ENCODE measurements at regions not wholly inside any gene's neighbourhood (a gene's known extent, or its start where the extent isn't known, plus 50 kb on each side); places are given as distances from the start of the nearest gene placed in this dataset.

DNA sequence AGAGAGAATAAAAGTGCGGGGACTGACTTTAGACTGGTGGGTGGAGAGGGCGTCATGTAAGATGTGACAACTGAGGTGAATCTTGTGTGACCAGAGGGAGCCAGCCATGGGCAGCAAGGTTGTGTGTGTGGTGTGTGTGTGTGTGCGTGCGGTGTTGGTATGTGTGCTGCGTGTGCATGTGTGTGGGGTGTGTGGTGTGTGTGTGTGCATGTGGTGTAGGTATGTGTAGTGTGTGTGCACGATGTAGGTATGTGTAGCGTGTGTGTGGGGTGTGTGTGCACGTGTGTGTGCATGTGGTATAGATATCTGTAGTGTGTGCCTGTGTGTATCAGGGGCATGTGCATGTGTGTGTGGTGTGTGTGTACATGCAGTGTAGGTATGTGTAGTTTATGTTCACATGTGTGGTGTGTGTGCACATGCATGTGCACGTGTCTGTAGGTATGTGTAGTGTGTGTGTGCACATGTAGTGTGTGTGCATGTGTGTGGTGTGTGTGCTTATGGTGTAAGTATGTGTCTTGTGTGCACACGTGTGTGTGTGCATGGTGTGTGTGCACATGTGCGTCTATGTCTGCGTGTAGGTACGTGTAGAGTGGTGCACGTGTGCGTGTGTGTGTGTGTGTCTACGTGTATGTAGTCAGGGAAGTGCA lies 312.3 kb upstream of the MKI67 start (continued):
- TF ChIP-seq, protein P1, sequence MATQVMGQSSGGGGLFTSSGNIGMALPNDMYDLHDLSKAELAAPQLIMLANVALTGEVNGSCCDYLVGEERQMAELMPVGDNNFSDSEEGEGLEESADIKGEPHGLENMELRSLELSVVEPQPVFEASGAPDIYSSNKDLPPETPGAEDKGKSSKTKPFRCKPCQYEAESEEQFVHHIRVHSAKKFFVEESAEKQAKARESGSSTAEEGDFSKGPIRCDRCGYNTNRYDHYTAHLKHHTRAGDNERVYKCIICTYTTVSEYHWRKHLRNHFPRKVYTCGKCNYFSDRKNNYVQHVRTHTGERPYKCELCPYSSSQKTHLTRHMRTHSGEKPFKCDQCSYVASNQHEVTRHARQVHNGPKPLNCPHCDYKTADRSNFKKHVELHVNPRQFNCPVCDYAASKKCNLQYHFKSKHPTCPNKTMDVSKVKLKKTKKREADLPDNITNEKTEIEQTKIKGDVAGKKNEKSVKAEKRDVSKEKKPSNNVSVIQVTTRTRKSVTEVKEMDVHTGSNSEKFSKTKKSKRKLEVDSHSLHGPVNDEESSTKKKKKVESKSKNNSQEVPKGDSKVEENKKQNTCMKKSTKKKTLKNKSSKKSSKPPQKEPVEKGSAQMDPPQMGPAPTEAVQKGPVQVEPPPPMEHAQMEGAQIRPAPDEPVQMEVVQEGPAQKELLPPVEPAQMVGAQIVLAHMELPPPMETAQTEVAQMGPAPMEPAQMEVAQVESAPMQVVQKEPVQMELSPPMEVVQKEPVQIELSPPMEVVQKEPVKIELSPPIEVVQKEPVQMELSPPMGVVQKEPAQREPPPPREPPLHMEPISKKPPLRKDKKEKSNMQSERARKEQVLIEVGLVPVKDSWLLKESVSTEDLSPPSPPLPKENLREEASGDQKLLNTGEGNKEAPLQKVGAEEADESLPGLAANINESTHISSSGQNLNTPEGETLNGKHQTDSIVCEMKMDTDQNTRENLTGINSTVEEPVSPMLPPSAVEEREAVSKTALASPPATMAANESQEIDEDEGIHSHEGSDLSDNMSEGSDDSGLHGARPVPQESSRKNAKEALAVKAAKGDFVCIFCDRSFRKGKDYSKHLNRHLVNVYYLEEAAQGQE (IDR thresholded peaks at IDR 0.05; ENCODE audit: low read depth, low read length), result no peak
- no peak for TF ChIP-seq PBX3 (IDR thresholded peaks at IDR 0.05)
- no peak for TF ChIP-seq RXRA (IDR thresholded peaks at IDR 0.05; ENCODE audit: borderline replicate concordance, low read depth)

- CTCF ChIA-PET, result no interaction called here
- TF ChIP-seq, protein P2, sequence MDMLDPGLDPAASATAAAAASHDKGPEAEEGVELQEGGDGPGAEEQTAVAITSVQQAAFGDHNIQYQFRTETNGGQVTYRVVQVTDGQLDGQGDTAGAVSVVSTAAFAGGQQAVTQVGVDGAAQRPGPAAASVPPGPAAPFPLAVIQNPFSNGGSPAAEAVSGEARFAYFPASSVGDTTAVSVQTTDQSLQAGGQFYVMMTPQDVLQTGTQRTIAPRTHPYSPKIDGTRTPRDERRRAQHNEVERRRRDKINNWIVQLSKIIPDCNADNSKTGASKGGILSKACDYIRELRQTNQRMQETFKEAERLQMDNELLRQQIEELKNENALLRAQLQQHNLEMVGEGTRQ (IDR thresholded peaks at IDR 0.05; ENCODE audit: borderline replicate concordance, low read depth, low read length), result no peak
- no peak for TF ChIP-seq GABPA (IDR thresholded peaks at IDR 0.05; ENCODE audit: low read depth)
- TF ChIP-seq TCF12 (IDR thresholded peaks at IDR 0.05), result no peak
- TF ChIP-seq FOXJ3 (CRISPR knock-in tag; IDR thresholded peaks at IDR 0.05), result no peak
- TF ChIP-seq NFIC (IDR thresholded peaks at IDR 0.05; ENCODE audit: borderline replicate concordance), result no peak
- TF ChIP-seq EP300 (IDR thresholded peaks at IDR 0.05; ENCODE audit: borderline replicate concordance in 1 of 2, low read depth in 1 of 2, low read length in 1 of 2), result no peak
- TF ChIP-seq RFX5 (IDR thresholded peaks at IDR 0.05; ENCODE audit: low read length), result no peak
- TF ChIP-seq, protein P1 (IDR thresholded peaks at IDR 0.05; ENCODE audit: low read depth, low read length), result no peak
- TF ChIP-seq, protein P3, sequence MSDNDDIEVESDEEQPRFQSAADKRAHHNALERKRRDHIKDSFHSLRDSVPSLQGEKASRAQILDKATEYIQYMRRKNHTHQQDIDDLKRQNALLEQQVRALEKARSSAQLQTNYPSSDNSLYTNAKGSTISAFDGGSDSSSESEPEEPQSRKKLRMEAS (IDR thresholded peaks at IDR 0.05; ENCODE audit: low read depth), result no peak
- TF ChIP-seq, protein P4, sequence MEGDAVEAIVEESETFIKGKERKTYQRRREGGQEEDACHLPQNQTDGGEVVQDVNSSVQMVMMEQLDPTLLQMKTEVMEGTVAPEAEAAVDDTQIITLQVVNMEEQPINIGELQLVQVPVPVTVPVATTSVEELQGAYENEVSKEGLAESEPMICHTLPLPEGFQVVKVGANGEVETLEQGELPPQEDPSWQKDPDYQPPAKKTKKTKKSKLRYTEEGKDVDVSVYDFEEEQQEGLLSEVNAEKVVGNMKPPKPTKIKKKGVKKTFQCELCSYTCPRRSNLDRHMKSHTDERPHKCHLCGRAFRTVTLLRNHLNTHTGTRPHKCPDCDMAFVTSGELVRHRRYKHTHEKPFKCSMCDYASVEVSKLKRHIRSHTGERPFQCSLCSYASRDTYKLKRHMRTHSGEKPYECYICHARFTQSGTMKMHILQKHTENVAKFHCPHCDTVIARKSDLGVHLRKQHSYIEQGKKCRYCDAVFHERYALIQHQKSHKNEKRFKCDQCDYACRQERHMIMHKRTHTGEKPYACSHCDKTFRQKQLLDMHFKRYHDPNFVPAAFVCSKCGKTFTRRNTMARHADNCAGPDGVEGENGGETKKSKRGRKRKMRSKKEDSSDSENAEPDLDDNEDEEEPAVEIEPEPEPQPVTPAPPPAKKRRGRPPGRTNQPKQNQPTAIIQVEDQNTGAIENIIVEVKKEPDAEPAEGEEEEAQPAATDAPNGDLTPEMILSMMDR (IDR thresholded peaks at IDR 0.05), result no peak
- Histone ChIP-seq H3K4me1 (ENCODE audit: control insufficient read depth in 1 of 2, insufficient read depth in 2 of 2, low read depth in 1 of 2, low read length in 1 of 2) (no peaks in the 10 kb centered on the region), H3K27me3 (ENCODE audit: insufficient read depth) (no peaks in the 10 kb centered on the region), H3K4me2 (no peak overlapping the region), H3K9me3 (no peaks in the 10 kb centered on the region), H3K36me3 (replicated peaks in 1 of 2; ENCODE audit: control insufficient read depth in 1 of 2, insufficient read depth in 2 of 2, low read length in 1 of 2) (no peaks in the 10 kb centered on the region), H3K4me3 (ENCODE audit: low read depth in 2 of 2, low read length in 1 of 2) (no peak overlapping the region), H3K9me2 (no peaks in the 10 kb centered on the region), H3F3A (replicated peaks; ENCODE audit: insufficient read depth) (no peaks in the 10 kb centered on the region), H3K79me2 (ENCODE audit: insufficient read depth) (no peaks in the 10 kb centered on the region), H4K20me1 (ENCODE audit: insufficient read depth) (no peaks in the 10 kb centered on the region), H3K27ac (ENCODE audit: low read depth in 2 of 2, low read length in 1 of 2) (no peak overlapping the region), H2AFZ (ENCODE audit: low read depth) (no peak overlapping the region), H3K9ac (no peak overlapping the region)
- no peak for DNase-seq
- POLR2A ChIA-PET, result no interaction called here
- 34% methylated on average over 11 of the region's 11 CpGs for WGBS (ENCODE audit: low lambda C conversion rate)
Measured at GRCh38 chr10:128440513-128441160, 314.4 kb upstream of the MKI67 start.
